GM21528 (cell line): ENCODE measurements at regions not wholly inside any gene's neighbourhood (a gene's known extent, or its start where the extent isn't known, plus 50 kb on each side); places are given as distances from the start of the nearest gene placed in this dataset.
"Not testable (repeated sequence)": the region's sequence is repeated elsewhere in the genome, so short reads cannot be mapped to it uniquely, and the experiment has no call there.

Experiments
- ATAC-seq: cut with Tn5 transposase; IDR thresholded peaks from one replicate; pipeline ENCODE4 v1.9.1; 2021; ENCODE audit warnings: mild to moderate bottlenecking, moderate library complexity; ENCODE audit not compliant: unreplicated experiment, low FRiP score

GRCh38 chr12:11446372-11446771 is 51.0 kb upstream of the PRB2 start:
- ATAC-seq: no peak

GRCh38 chr12:11457996-11458645 is 62.8 kb upstream of the PRB2 start:
- no peak for ATAC-seq

DNA sequence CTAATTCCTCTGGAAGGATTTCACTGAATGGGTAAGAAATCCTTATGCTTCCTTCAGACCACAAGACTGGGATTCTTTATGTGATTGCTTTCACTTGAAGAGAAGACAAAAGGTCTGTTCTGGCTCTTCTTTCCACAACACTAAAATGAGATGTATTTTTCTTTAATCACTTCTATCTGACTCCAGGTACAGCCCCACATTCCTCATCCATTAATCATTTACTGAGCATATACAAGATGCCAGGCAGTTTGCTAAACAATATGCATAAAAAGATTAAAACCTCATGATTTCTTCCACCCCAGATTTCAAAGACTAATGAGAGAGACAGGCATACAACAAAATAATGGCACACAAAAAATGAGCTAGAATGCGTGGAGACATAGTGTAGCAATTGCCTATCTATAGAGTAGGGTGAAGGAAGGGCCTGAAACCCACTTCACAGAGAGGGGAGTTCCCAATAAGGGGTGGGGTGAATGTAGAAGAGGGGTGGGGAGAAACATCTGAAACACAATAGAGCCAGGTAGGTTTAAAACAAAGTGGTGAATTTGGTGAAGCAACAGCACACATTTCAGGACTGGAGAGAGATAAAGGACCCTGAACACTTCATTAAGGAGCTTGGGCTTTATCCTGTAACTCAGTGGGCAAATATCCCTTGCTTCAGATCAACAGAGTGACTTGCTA is 65.1 kb upstream of the PRB2 start:
- no peak for ATAC-seq

- no peak for ATAC-seq
Observed at GRCh38 chr12:11461433-11461832, 66.1 kb upstream of the PRB2 start.

- no peak for ATAC-seq
Observed at GRCh38 chr12:11477110-11477509, 81.7 kb upstream of the PRB2 start.

DNA sequence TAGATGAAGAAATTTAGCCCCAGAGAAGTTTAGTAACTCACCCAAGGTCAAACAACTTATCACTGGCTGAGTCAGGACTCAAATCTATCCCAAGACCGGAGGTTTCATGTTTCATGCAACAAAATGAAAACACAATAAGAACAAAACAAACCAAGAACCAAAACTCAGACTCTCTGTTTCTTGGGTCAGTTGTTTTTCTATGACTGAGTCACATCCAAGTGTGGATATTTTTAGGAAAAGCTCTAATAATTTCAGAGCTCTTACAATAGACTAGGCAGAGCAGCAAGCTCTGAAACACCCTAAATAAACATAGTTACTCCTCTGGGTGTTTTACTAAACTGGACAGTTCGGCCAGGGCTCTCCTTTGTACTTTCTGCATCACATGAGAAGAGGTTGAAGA is 87.6 kb upstream of the PRB2 start:
- ATAC-seq: no peak

GRCh38 chr12:11486623-11487444 is 91.5 kb upstream of the PRB2 start:
- peak; percentile 72 for ATAC-seq

DNA sequence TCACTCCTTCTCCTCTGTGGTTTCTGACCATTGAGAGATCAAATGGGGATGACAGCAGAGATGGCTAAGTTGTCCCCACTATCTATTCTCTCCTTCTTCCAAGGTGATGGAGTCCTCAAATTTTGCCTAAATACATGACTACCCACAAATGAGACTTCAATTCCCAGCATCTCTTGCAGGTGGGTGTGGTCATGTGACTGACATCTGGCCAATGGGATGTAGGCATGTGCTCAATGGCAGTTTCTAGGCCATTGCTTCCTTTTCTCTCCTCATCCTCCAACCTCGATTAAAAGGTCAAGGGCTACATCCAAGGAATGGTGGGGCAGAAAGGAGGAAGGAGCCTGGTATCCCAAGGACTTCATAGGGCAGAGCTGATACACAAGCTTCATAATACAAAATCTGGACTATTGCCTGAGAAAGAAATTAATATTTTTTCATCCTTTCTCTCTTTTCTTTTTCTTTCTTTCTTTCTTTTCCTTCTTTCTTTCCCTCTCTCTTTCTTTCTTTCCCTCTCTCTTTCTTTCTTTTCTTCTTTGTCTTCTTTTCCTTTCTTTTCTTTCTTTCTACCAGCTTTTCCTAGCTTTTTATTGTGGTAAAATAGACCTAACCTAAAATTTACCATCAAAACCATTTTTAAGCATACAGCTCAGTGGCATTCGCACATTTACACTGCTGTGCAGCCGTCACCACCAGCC is 100.9 kb upstream of the PRB2 start:
- ATAC-seq: no peak

- ATAC-seq: no peak
Observed at GRCh38 chr12:11497438-11497837, 102.1 kb upstream of the PRB2 start.

DNA sequence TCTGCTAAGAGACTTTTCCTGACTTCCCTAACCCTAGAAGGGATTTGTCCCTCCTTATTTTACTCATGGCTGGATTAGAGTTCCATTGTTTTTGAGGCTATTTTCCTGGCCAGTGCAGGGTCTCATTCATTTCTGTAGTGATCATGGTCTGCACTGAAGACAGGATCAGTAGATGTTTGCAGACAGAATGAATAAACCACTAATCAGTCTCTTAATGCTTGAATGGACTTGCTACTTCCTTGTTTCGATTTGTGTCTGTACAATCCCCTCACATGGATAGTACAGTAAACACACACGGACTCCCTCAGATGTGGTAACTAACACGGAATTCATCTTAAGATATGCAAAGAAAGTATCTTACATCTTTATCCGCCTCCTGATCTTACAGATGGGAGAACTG is 102.6 kb upstream of the PRB2 start:
- ATAC-seq: no peak

DNA sequence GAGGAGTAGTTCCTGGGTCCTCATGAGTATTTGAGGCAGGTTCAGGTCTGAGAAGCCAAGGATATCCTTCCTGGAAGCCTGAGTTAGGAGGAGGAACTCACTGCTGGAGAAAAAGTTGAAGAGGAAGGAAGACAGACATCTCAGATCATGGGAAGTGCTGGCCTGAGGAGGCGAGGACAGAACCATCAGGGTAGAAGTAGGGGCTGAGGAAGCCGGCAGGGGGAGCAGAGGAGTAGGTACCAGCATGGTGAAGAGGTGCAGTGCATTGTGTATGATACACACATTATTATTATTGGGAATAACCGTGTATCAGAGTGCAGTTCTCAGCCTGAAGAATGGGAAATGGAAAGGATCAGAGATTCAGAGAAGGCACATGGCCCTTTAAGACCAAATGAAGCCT is 103.2 kb upstream of the PRB2 start:
- ATAC-seq: not testable (repeated sequence)

GRCh38 chr12:11499806-11500187 is 104.4 kb upstream of the PRB2 start:
- no peak for ATAC-seq

DNA sequence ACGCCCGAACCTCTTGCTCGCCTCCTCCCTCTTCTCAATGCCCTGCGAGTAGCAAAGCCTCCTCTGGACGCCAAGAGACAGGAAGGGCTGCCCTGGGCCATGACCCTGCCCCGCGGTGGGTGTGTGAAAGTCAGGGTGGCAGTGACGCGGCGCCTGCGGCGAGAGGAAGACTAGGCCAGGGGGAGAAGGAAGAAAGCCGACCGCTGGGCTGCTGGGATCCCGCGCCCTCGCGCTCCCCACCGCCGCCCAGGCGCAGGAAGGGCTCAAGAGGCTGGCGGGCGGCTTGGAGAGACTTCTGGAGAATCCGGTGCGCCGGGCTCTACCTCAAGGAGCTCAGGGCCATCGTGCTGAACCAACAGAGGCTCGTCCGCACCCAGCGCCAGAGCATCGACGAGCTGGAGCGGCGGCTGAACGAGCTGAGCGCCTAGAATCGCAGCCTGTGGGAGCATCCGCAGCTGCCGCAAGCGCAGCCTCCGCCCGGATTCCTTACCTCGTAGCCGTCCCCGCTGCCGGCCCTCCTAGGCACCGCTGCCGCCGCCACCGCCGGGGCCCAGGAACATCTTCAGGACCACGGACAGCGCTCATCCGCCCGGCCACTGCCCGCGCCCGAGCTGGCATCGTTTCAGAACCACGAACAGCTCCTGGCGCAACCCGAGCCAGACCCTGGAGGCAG is 105.0 kb upstream of the PRB2 start:
- peak; percentile 56 for ATAC-seq

- ATAC-seq: no peak
Observed at GRCh38 chr12:11500861-11501230, 105.5 kb upstream of the PRB2 start.

- ATAC-seq: no peak
Observed at GRCh38 chr12:11508699-11509098, 113.3 kb upstream of the PRB2 start.

GRCh38 chr12:11509326-11509725 is 114.0 kb upstream of the PRB2 start:
- no peak for ATAC-seq

DNA sequence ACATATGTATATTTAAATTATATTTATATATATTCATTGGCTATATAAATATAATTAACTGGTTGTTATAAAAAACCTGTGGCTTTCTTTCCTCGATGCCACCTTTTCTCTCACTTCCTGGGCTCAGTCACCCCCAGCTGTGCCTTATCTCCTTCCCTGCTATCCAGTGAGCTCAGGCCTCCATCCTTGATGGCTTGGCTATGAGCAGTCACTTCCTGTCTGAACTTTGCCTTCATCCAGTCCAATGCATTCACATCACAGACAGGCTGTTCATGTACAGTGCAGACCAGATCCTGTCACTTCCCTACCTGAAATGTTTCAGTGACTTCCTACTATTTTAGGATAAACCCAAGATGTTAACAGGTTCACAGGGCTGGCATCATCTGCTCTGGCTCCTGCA is 115.3 kb upstream of the PRB2 start:
- no peak for ATAC-seq

GRCh38 chr12:11513288-11513687 is 117.9 kb upstream of the PRB2 start:
- no peak for ATAC-seq

DNA sequence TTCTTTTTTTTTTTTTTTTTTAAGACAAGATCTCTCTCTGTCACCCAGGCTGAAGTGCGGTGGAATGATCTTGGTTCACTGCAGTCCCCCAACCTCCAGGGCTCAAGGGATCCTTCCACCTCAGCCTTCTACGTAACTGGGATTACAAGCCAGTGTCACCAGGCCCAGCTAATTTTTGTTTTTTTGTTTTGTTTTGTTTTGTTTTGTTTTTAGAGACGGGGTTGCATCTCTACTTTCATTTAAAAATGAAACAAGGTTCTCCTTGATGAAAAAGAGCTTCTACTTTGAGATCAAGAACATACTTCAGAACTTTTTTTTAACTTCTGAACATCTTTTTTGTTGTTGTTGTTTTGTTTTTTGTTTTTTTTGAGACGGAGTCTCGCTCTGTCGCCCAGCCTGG is 121.7 kb upstream of the PRB2 start:
- ATAC-seq: no peak

DNA sequence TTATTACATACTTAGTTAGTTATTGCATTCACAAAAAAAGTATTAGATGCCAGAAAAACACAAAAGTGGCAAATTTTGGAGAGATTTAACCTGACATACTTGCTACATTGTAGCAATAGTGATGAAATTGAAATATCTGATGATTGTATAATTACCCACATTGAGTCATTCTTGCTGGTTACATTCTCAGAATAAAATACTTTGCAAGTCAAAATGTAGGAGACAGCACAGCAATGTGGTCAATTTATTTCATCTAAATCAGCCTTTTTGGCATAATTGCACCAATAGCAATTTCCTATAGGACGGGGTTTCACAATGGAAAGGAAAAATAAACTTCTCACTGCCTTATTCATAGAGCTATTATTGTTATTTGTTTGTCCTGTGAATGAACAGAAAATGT is 125.0 kb upstream of the ETV6 start:
- ATAC-seq: no peak

DNA sequence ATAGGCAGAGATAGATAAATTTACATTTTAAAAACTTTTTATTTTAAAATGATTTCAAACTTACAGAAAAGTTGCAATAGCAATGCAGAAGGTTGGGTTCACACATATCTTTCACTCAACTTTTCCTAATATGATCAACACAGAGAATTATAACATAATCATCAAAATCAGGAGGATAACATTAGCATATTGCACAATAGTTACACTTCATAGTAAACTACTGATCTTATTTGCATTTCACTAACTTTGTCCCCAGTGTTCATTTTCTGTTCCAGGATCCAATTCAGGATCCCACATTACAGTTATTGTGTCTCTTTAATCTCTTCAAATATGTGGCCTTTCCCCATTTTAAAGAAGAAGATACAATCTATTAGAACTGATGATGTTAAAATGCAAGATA is 115.4 kb upstream of the ETV6 start:
- no peak for ATAC-seq
